ENCODE measurements at regions not wholly inside any gene's neighbourhood (a gene's known extent, or its start where the extent isn't known, plus 50 kb on each side); places are given as distances from the start of the nearest gene placed in this dataset.

DNA sequence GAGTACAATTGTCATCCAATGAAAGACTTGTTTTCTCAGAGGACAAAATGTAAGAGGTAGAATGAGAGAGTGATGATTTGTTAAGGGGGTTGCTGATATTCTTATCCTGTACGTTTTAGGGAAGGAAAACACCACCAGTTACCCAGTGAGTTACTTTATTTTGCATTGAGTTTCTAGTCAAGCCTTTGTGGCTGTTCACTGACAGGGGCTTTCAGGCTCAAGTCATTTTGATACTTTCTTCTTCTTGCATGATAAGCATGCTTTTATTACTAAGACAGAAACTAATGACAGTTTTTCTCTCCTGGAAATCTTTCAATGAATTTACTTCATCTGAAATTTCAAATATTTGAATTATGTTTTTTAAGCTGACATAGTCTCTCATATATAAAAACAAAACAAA, 710.2 kb upstream of the POM121L12 start:
- Histone ChIP-seq H3K4me2 (ENCODE audit: low read depth, low read length) (no peak overlapping the region), H4K20me1 (ENCODE audit: insufficient read depth, low read length) (no peaks in the 10 kb centered on the region), H3K36me3 (ENCODE audit: control insufficient read depth, insufficient read depth, low read length) (no peaks in the 10 kb centered on the region), H2AK9ac (replicated peaks; ENCODE audit: low read depth, low read length, poor library complexity) (no peak overlapping the region), H3K4ac (ENCODE audit: low read depth, low read length) (no peak overlapping the region), H2BK120ac (ENCODE audit: low read depth, low read length) (no peak overlapping the region), H2AFZ (replicated peaks; ENCODE audit: low read length, poor library complexity) (no peak overlapping the region), H4K8ac (ENCODE audit: low read depth in 2 of 2, low read length in 2 of 2) (no peak overlapping the region), H2BK20ac (ENCODE audit: low read depth, low read length) (no peak overlapping the region), H3K18ac (ENCODE audit: low read depth, low read length) (no peak overlapping the region), H2BK15ac (ENCODE audit: low read depth, low read length) (no peak overlapping the region), H4K91ac (ENCODE audit: insufficient read depth, low read depth, low read length) (no peak overlapping the region), H3K9me1 (ENCODE audit: insufficient read depth, low read length) (no peaks in the 10 kb centered on the region), H3K14ac (replicated peaks; ENCODE audit: low read depth, low read length) (no peak overlapping the region), H3K23ac (ENCODE audit: low read depth, low read length) (no peak overlapping the region), H3K27me3 (ENCODE audit: control insufficient read depth, insufficient read depth, low read length) (no peaks in the 10 kb centered on the region), H4K5ac (ENCODE audit: low read depth, low read length) (no peak overlapping the region), H3K9me3 (ENCODE audit: control insufficient read depth, insufficient read depth, low read length) (peaks cover 7% of the 10 kb centered on the region; the same call in 1 of the 2 replicates), H3K4me1 (ENCODE audit: control insufficient read depth, insufficient read depth, low read length) (no peaks in the 10 kb centered on the region), H2BK5ac (ENCODE audit: low read depth, low read length, poor library complexity, severe bottlenecking) (no peak overlapping the region), H3K56ac (ENCODE audit: extremely low read depth, insufficient read depth, low read length) (no peak overlapping the region), H3K79me1 (ENCODE audit: low read depth in 1 of 2, low read length in 2 of 2) (no peaks in the 10 kb centered on the region), H3K4me3 (ENCODE audit: insufficient read depth, low read depth, low read length) (no peak overlapping the region), H3K27ac (ENCODE audit: insufficient read depth, low read length) (no peak overlapping the region), H2AK5ac (ENCODE audit: low read depth, low read length) (no peak overlapping the region), H3K9ac (ENCODE audit: low read depth, low read length) (no peak overlapping the region)
- POLR2A ChIA-PET (ENCODE audit: unreplicated experiment), result no interaction called here
- no TSS peak for BruUV-seq (replicated peaks)
- dilution Hi-C loops (cut with HindIII; ENCODE audit: low sequenced_read_pairs, unreplicated experiment) (no loop called here), in situ Hi-C loops (cut with MboI; ENCODE audit: low sequenced_read_pairs) (no loop called here), intact Hi-C loops (cut with micrococcal nuclease) (no loop called here)
- ATAC-seq (ENCODE audit: low read depth) (no peak), DNase-seq (no peak)
- no peak for TF ChIP-seq NFE2L2 (IDR thresholded peaks at IDR 0.05; ENCODE audit: low read depth, low read length)
- no peak for TF ChIP-seq FOS (IDR thresholded peaks at IDR 0.05; ENCODE audit: low read depth, low read length)
- TF ChIP-seq, protein P1, sequence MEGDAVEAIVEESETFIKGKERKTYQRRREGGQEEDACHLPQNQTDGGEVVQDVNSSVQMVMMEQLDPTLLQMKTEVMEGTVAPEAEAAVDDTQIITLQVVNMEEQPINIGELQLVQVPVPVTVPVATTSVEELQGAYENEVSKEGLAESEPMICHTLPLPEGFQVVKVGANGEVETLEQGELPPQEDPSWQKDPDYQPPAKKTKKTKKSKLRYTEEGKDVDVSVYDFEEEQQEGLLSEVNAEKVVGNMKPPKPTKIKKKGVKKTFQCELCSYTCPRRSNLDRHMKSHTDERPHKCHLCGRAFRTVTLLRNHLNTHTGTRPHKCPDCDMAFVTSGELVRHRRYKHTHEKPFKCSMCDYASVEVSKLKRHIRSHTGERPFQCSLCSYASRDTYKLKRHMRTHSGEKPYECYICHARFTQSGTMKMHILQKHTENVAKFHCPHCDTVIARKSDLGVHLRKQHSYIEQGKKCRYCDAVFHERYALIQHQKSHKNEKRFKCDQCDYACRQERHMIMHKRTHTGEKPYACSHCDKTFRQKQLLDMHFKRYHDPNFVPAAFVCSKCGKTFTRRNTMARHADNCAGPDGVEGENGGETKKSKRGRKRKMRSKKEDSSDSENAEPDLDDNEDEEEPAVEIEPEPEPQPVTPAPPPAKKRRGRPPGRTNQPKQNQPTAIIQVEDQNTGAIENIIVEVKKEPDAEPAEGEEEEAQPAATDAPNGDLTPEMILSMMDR (conservative IDR thresholded peaks at IDR 0.05; ENCODE audit: low read depth, low read length), result no peak
- no peak for TF ChIP-seq POLR2A (IDR thresholded peaks at IDR 0.05; ENCODE audit: low read depth, low read length)
- TF ChIP-seq, protein P2, sequence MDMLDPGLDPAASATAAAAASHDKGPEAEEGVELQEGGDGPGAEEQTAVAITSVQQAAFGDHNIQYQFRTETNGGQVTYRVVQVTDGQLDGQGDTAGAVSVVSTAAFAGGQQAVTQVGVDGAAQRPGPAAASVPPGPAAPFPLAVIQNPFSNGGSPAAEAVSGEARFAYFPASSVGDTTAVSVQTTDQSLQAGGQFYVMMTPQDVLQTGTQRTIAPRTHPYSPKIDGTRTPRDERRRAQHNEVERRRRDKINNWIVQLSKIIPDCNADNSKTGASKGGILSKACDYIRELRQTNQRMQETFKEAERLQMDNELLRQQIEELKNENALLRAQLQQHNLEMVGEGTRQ (IDR thresholded peaks at IDR 0.05; ENCODE audit: low read depth, low read length), result no peak
- no peak for TF ChIP-seq CHD1 (IDR thresholded peaks at IDR 0.05; ENCODE audit: low read depth, low read length)
- TF ChIP-seq, protein P3, sequence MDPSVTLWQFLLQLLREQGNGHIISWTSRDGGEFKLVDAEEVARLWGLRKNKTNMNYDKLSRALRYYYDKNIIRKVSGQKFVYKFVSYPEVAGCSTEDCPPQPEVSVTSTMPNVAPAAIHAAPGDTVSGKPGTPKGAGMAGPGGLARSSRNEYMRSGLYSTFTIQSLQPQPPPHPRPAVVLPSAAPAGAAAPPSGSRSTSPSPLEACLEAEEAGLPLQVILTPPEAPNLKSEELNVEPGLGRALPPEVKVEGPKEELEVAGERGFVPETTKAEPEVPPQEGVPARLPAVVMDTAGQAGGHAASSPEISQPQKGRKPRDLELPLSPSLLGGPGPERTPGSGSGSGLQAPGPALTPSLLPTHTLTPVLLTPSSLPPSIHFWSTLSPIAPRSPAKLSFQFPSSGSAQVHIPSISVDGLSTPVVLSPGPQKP (IDR thresholded peaks at IDR 0.05; ENCODE audit: borderline replicate concordance, low read depth, low read length), result no peak
- no peak for TF ChIP-seq SMC3 (IDR thresholded peaks at IDR 0.05; ENCODE audit: low read depth, low read length)
- TF ChIP-seq MXI1 (IDR thresholded peaks at IDR 0.05; ENCODE audit: borderline replicate concordance, low read depth, low read length), result no peak
- no peak for TF ChIP-seq MAZ (IDR thresholded peaks at IDR 0.05; ENCODE audit: borderline replicate concordance, low read depth, low read length)
- TF ChIP-seq RAD21 (IDR thresholded peaks at IDR 0.05; ENCODE audit: low read length), result no peak
- no CpG with 5 or more reads among the region's 1 CpG for WGBS, 2 experiments (ENCODE audit: extremely low coverage in 2 of 2, insufficient read length in 1 of 2)
- CTCF ChIA-PET, result interaction anchor here (0.8 kb wide), 1 partner anchor 76 kb away, joined by 3 read pairs; no protein-coding TSS in a partner anchor
